ENCODE measurements at regions not wholly inside any gene's neighbourhood (a gene's known extent, or its start where the extent isn't known, plus 50 kb on each side); places are given as distances from the start of the nearest gene placed in this dataset.

DNA sequence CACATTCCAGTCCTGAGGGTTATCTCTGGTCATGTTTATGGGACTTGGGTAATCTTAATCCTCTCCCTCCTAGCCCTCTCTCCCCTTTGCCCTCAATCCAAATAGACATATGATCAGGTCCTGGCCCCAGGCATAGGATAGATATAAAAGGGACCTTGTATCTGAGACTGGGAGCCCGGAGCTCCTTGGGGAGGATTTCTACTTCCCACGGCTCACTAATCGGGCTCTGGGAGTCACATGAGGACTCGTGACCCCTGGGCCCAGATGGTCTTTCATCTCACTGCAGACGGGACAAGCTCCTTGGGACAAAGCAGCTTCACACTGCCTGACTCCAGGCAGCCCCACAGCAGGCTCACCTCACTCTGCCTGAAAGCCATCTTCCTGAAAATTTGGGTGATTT, 57.8 kb upstream of the LYRM9 start:
- no peak for TF ChIP-seq POLR2A (IDR thresholded peaks at IDR 0.05; ENCODE audit: low read length)
- no peak for TF ChIP-seq NPAS2 (CRISPR knock-in tag; IDR thresholded peaks at IDR 0.05; ENCODE audit: borderline replicate concordance)
- TF ChIP-seq KDM1A (IDR thresholded peaks at IDR 0.05; ENCODE audit: low read depth) = no peak
- no peak for TF ChIP-seq EP300 (IDR thresholded peaks at IDR 0.05)
- no peak for TF ChIP-seq PHF8 (IDR thresholded peaks at IDR 0.05; ENCODE audit: borderline replicate concordance, low read depth)
- no peak for TF ChIP-seq CTCF (IDR thresholded peaks at IDR 0.05)
- no peak for TF ChIP-seq ZNF302 (CRISPR knock-in tag; IDR thresholded peaks at IDR 0.05)
- no peak for TF ChIP-seq EHMT2 (IDR thresholded peaks at IDR 0.05; ENCODE audit: low read depth)
